OCI-LY1 (cell line): ENCODE measurements at regions not wholly inside any gene's neighbourhood (a gene's known extent, or its start where the extent isn't known, plus 50 kb on each side); places are given as distances from the start of the nearest gene placed in this dataset.

Experiments used
- EZH2 ChIP-seq: fragments of 200-600 bp; sonication (generic), shearing (Covaris generic); IDR thresholded peaks from 2 replicates; pipeline ENCODE4 v1.8.0; 2017; ENCODE audit warnings: borderline replicate concordance, mixed run types, mild to moderate bottlenecking, antibody characterized with exemption, low read length, moderate library complexity, mixed read lengths
- TF ChIP-seq, protein P1 (sequence below): fragments of 200-600 bp; sonication (generic), shearing (Covaris generic); IDR thresholded peaks from 2 replicates; pipeline ENCODE4 v1.5.1; 2017; ENCODE audit warnings: mild to moderate bottlenecking, antibody characterized with exemption, low read length, moderate library complexity, mixed read lengths

DNA sequence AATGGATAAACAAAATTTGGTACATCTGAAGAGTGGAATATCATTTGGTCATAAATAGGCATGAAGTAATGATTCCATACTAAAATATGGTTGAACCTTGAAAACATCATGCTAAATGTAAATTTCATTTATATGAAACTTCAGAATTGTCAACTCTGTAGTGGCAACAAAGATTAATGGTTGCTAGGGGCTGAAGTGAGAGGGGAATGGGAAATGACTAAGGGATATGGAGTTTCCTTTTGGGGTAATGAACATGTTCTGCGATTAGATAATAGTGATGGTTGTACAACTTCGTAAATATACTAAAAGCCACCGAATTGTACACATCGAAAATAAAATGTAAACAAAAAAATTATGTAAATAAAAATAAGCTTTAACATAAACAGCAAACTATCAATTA is 384.1 kb upstream of the STEAP1 start:
- TF ChIP-seq EZH2: no peak
- TF ChIP-seq, protein P1, sequence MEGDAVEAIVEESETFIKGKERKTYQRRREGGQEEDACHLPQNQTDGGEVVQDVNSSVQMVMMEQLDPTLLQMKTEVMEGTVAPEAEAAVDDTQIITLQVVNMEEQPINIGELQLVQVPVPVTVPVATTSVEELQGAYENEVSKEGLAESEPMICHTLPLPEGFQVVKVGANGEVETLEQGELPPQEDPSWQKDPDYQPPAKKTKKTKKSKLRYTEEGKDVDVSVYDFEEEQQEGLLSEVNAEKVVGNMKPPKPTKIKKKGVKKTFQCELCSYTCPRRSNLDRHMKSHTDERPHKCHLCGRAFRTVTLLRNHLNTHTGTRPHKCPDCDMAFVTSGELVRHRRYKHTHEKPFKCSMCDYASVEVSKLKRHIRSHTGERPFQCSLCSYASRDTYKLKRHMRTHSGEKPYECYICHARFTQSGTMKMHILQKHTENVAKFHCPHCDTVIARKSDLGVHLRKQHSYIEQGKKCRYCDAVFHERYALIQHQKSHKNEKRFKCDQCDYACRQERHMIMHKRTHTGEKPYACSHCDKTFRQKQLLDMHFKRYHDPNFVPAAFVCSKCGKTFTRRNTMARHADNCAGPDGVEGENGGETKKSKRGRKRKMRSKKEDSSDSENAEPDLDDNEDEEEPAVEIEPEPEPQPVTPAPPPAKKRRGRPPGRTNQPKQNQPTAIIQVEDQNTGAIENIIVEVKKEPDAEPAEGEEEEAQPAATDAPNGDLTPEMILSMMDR: no peak
